GM23248 (cell line): ENCODE measurements at regions not wholly inside any gene's neighbourhood (a gene's known extent, or its start where the extent isn't known, plus 50 kb on each side); places are given as distances from the start of the nearest gene placed in this dataset.

ENCODE experiments used
- DNase-seq: peaks from one replicate; pipeline ENCODE4 v3.0.0-alpha.2; 2015
- H2AFZ ChIP-seq: fragments of 200-600 bp; sonication (generic); 2 replicates; pipeline ENCODE4 v1.6.1; 2016; ENCODE audit warnings: antibody characterized with exemption
- H3F3A ChIP-seq: fragments of 200-600 bp; sonication (generic); 2 replicates; pipeline ENCODE4 v1.6.1; 2016; ENCODE audit warnings: mild to moderate bottlenecking, antibody characterized with exemption, mixed run types; ENCODE audit not compliant: insufficient read depth
- H3K27ac ChIP-seq: fragments of 200-600 bp; sonication (generic); 2 replicates; pipeline ENCODE4 v1.5.1; 2016; ENCODE audit warnings: mild to moderate bottlenecking
- H3K27me3 ChIP-seq: fragments of 200-600 bp; sonication (generic); replicated peaks from 2 replicates; pipeline ENCODE4 v1.6.1; 2016; ENCODE audit warnings: mild to moderate bottlenecking; ENCODE audit not compliant: insufficient read depth
- H3K36me3 ChIP-seq: fragments of 200-600 bp; sonication (generic); 2 replicates; pipeline ENCODE4 v1.6.1; 2016; ENCODE audit warnings: low read depth, mild to moderate bottlenecking
- H3K4me1 ChIP-seq: fragments of 200-600 bp; sonication (generic); 2 replicates; pipeline ENCODE4 v1.6.1; 2016; ENCODE audit warnings: mild to moderate bottlenecking; ENCODE audit not compliant: insufficient read depth
- H3K4me2 ChIP-seq: fragments of 200-600 bp; sonication (generic); one replicate; pipeline ENCODE4 v1.6.1; 2016; ENCODE audit warnings: mild to moderate bottlenecking; ENCODE audit not compliant: unreplicated experiment
- H3K4me3 ChIP-seq: fragments of 200-600 bp; sonication (generic); 2 replicates; pipeline ENCODE4 v1.5.1; 2016; ENCODE audit warnings: mild to moderate bottlenecking
- H3K79me2 ChIP-seq: fragments of 200-600 bp; sonication (generic); 2 replicates; pipeline ENCODE4 v1.6.1; 2016; ENCODE audit warnings: mild to moderate bottlenecking; ENCODE audit not compliant: insufficient read depth
- H3K9ac ChIP-seq: fragments of 200-600 bp; sonication (generic); 2 replicates; pipeline ENCODE4 v1.6.1; 2016; ENCODE audit warnings: mild to moderate bottlenecking
- H3K9me2 ChIP-seq: fragments of 200-600 bp; sonication (generic); 2 replicates; pipeline ENCODE4 v1.6.1; 2016; ENCODE audit warnings: mixed run types, mild to moderate bottlenecking, moderate library complexity; ENCODE audit not compliant: insufficient read depth
- H3K9me3 ChIP-seq: fragments of 200-600 bp; sonication (generic); one replicate; pipeline ENCODE4 v1.6.1; 2017; ENCODE audit warnings: low read depth
- H4K20me1 ChIP-seq: fragments of 200-600 bp; sonication (generic); 2 replicates; pipeline ENCODE4 v1.6.0; 2016; ENCODE audit not compliant: insufficient read depth
- EZH2 ChIP-seq: fragments of 200-600 bp; sonication (generic); IDR thresholded peaks from 2 replicates; pipeline ENCODE4 v1.6.1; 2018; ENCODE audit warnings: antibody characterized with exemption, mild to moderate bottlenecking; ENCODE audit not compliant: insufficient read depth, poor library complexity, severe bottlenecking
- EZH2phosphoT487 ChIP-seq: fragments of 200-600 bp; sonication (generic); IDR thresholded peaks from 2 replicates; pipeline ENCODE4 v1.6.1; 2018; ENCODE audit warnings: antibody characterized with exemption, moderate library complexity, mild to moderate bottlenecking, low read depth; ENCODE audit not compliant: insufficient read depth
- WGBS, 2 experiments: methylation state at CpG; one replicate each; pipeline ENCODE4 v1.1.6; 2015 to 2017; ENCODE audit warnings: low lambda C conversion rate in 2 of 2, low coverage in 1 of 2; ENCODE audit errors: missing lambda C conversion rate in 2 of 2; 5-methylcytosine and 5-hydroxymethylcytosine counted together
- in situ Hi-C: fragments of 300-500 bp; cut with MboI; formaldehyde crosslinking; loops from 2 replicates; pipeline ENCODE4 v1.15.0; 2020

GRCh38 chr4:184958923-184959210 is 59.4 kb upstream of the HELT start:
- H3K4me1 ChIP-seq = no peaks in the 10 kb centered on the region
- H3K79me2 ChIP-seq = no peaks in the 10 kb centered on the region
- H3K36me3 ChIP-seq = no peaks in the 10 kb centered on the region
- no peak for DNase-seq
- no peak overlapping the region for H3K9ac ChIP-seq
- no peak for TF ChIP-seq EZH2phosphoT487
- TF ChIP-seq EZH2 = no peak
- in situ Hi-C loops = no loop called here
- H2AFZ ChIP-seq = no peak overlapping the region
- no peak overlapping the region for H3K4me2 ChIP-seq
- 64 to 68% methylated on average over 8 of the region's 8 CpGs for WGBS, 2 experiments
- no peaks in the 10 kb centered on the region for H4K20me1 ChIP-seq
- H3K27me3 ChIP-seq = peaks cover 4% of the 10 kb centered on the region; the same call in 1 of the 2 replicates
- no peaks in the 10 kb centered on the region for H3F3A ChIP-seq
- H3K9me2 ChIP-seq = no peaks in the 10 kb centered on the region
- H3K4me3 ChIP-seq = no peak overlapping the region
- H3K9me3 ChIP-seq = no peaks in the 10 kb centered on the region
- no peak overlapping the region for H3K27ac ChIP-seq

GRCh38 chr4:184959309-184959708 is 59.0 kb upstream of the HELT start:
- Histone ChIP-seq H3K9me3 (no peaks in the 10 kb centered on the region), H3K79me2 (no peaks in the 10 kb centered on the region), H3K36me3 (no peaks in the 10 kb centered on the region), H3K27me3 (peaks cover 4% of the 10 kb centered on the region; the same call in 1 of the 2 replicates), H3K9ac (no peak overlapping the region), H3K27ac (no peak overlapping the region), H2AFZ (no peak overlapping the region), H4K20me1 (no peaks in the 10 kb centered on the region), H3K4me1 (no peaks in the 10 kb centered on the region), H3K4me2 (no peak overlapping the region), H3K9me2 (no peaks in the 10 kb centered on the region), H3K4me3 (no peak overlapping the region), H3F3A (no peaks in the 10 kb centered on the region)
- WGBS, 2 experiments = 46 to 49% methylated on average over 10 of the region's 10 CpGs
- TF ChIP-seq EZH2phosphoT487 = no peak
- TF ChIP-seq EZH2 = no peak
- no peak for DNase-seq
- in situ Hi-C loops = no loop called here

- Histone ChIP-seq H3K27me3 (peaks cover 4% of the 10 kb centered on the region; the same call in 1 of the 2 replicates), H3K27ac (no peak overlapping the region), H2AFZ (no peak overlapping the region), H3K36me3 (no peaks in the 10 kb centered on the region), H4K20me1 (no peaks in the 10 kb centered on the region), H3F3A (no peaks in the 10 kb centered on the region), H3K4me2 (no peak overlapping the region), H3K9me2 (no peaks in the 10 kb centered on the region), H3K9me3 (no peaks in the 10 kb centered on the region), H3K79me2 (no peaks in the 10 kb centered on the region), H3K9ac (no peak overlapping the region), H3K4me1 (no peaks in the 10 kb centered on the region), H3K4me3 (no peak overlapping the region)
- in situ Hi-C loops = no loop called here
- 53 to 58% methylated on average over 12 of the region's 12 CpGs for WGBS, 2 experiments
- DNase-seq = no peak
- TF ChIP-seq EZH2 = no peak
- TF ChIP-seq EZH2phosphoT487 = no peak
Measured at GRCh38 chr4:184959786-184960185, 58.5 kb upstream of the HELT start.

- Histone ChIP-seq H3K27me3 (peaks cover 4% of the 10 kb centered on the region; the same call in 1 of the 2 replicates), H3K27ac (no peak overlapping the region), H2AFZ (no peak overlapping the region), H4K20me1 (no peaks in the 10 kb centered on the region), H3K9me3 (no peaks in the 10 kb centered on the region), H3K4me2 (no peak overlapping the region), H3F3A (no peaks in the 10 kb centered on the region), H3K36me3 (no peaks in the 10 kb centered on the region), H3K9ac (no peak overlapping the region), H3K9me2 (no peaks in the 10 kb centered on the region), H3K4me1 (no peaks in the 10 kb centered on the region), H3K79me2 (no peaks in the 10 kb centered on the region), H3K4me3 (no peak overlapping the region)
- TF ChIP-seq EZH2 (no peak), EZH2phosphoT487 (no peak)
- WGBS, 2 experiments = 27 to 30% methylated on average over 11 of the region's 11 CpGs
- no peak for DNase-seq
- in situ Hi-C loops = no loop called here
Measured at GRCh38 chr4:184960505-184960971, 57.8 kb upstream of the HELT start.

- Histone ChIP-seq H4K20me1 (no peaks in the 10 kb centered on the region), H3K9me2 (no peaks in the 10 kb centered on the region), H3K79me2 (no peaks in the 10 kb centered on the region), H3F3A (no peaks in the 10 kb centered on the region), H3K9me3 (no peaks in the 10 kb centered on the region), H3K9ac (no peak overlapping the region), H3K4me2 (no peak overlapping the region), H3K36me3 (no peaks in the 10 kb centered on the region), H3K27ac (no peak overlapping the region), H3K4me1 (no peaks in the 10 kb centered on the region), H3K4me3 (no peak overlapping the region), H3K27me3 (peaks cover 4% of the 10 kb centered on the region; the same call in 1 of the 2 replicates), H2AFZ (no peak overlapping the region)
- in situ Hi-C loops = no loop called here
- 38 to 40% methylated on average over 8 of the region's 8 CpGs for WGBS, 2 experiments
- TF ChIP-seq EZH2 (no peak), EZH2phosphoT487 (no peak)
- DNase-seq = no peak
Measured at GRCh38 chr4:184961660-184962059, 56.6 kb upstream of the HELT start.
